SK-N-SH (cell line): ENCODE measurements at regions not wholly inside any gene's neighbourhood (a gene's known extent, or its start where the extent isn't known, plus 50 kb on each side); places are given as distances from the start of the nearest gene placed in this dataset.

Source experiments
- CTCF ChIA-PET: fragments of 300-600, 350-600 bp; formaldehyde crosslinking; extraction: SDS; loops from one replicate; lab custom pipeline; 2021; lab: Yijun Ruan, JAX
- POLR2A ChIA-PET: fragments of 350-600 bp; sonication (Branson Sonifier 250); formaldehyde crosslinking; extraction: SDS; loops from one replicate; lab custom pipeline; 2020; ENCODE audit warnings: antibody characterized with exemption, inconsistent platforms; lab: Yijun Ruan, JAX
- DNase-seq: peaks from one replicate; pipeline ENCODE4 v3.0.0; 2012
- H2AFZ ChIP-seq: fragments of 200-600 bp; sonication (generic); 2 replicates; pipeline ENCODE4 v1.8.1; 2016; ENCODE audit warnings: antibody characterized with exemption, mild to moderate bottlenecking, low read depth
- H3F3A ChIP-seq: fragments of 200-600 bp; sonication (generic); replicated peaks from 2 replicates; pipeline ENCODE3; 2016; ENCODE audit warnings: antibody characterized with exemption, mild to moderate bottlenecking; ENCODE audit not compliant: insufficient read depth
- H3K27ac ChIP-seq, 2 experiments: fragments of 200-500 bp in 1 of 2; fragments of 200-600 bp in 1 of 2; sonication (Bioruptor generic) in 1 of 2; sonication (generic), shearing (Covaris generic) in 1 of 2; 2 replicates each; pipeline versions ENCODE4 v1.5.1 to v1.6.1; 2014 to 2016; ENCODE audit warnings: low read depth in 2 of 2, inconsistent platforms in 1 of 2, low read length in 1 of 2, mild to moderate bottlenecking in 1 of 2, mixed read lengths in 1 of 2
- H3K27me3 ChIP-seq: fragments of 200-600 bp; sonication (generic), shearing (Covaris generic); 2 replicates; pipeline ENCODE4 v1.6.1; 2016; ENCODE audit warnings: mixed run types; ENCODE audit not compliant: insufficient read depth
- H3K36me3 ChIP-seq, 2 experiments: fragments of 200-500 bp in 1 of 2; fragments of 200-600 bp in 1 of 2; sonication (Bioruptor generic) in 1 of 2; sonication (generic) in 1 of 2; replicated peaks in 1 of 2; 2 replicates each; pipeline versions ENCODE3 to v1.5.1; 2014 to 2016; ENCODE audit warnings: low read length in 1 of 2, mild to moderate bottlenecking in 1 of 2; ENCODE audit not compliant: insufficient read depth in 2 of 2, control insufficient read depth in 1 of 2
- H3K4me1 ChIP-seq, 2 experiments: fragments of 200-500 bp in 1 of 2; fragments of 200-600 bp in 1 of 2; sonication (Bioruptor generic) in 1 of 2; sonication (generic), shearing (Covaris generic) in 1 of 2; 2 replicates each; pipeline versions ENCODE4 v1.5.1 to v1.6.1; 2014 to 2016; ENCODE audit warnings: low read depth in 1 of 2, low read length in 1 of 2, mixed run types in 1 of 2; ENCODE audit not compliant: insufficient read depth in 2 of 2, control insufficient read depth in 1 of 2
- H3K4me2 ChIP-seq: fragments of 200-600 bp; sonication (generic), shearing (Covaris generic); 2 replicates; pipeline ENCODE4 v1.6.1; 2017; ENCODE audit warnings: mixed run types
- H3K4me3 ChIP-seq, 2 experiments: fragments of 200-500 bp in 1 of 2; fragments of 200-600 bp in 1 of 2; sonication (Bioruptor generic) in 1 of 2; sonication (generic), shearing (Covaris generic) in 1 of 2; 2 replicates each; pipeline versions ENCODE4 v1.5.1 to v1.8.1; 2014 to 2016; ENCODE audit warnings: low read depth in 2 of 2, inconsistent platforms in 1 of 2, low read length in 1 of 2, mild to moderate bottlenecking in 1 of 2, mixed read lengths in 1 of 2, moderate library complexity in 1 of 2
- H3K79me2 ChIP-seq: fragments of 200-600 bp; sonication (generic); 2 replicates; pipeline ENCODE4 v1.8.1; 2017; ENCODE audit warnings: mild to moderate bottlenecking; ENCODE audit not compliant: insufficient read depth
- H3K9ac ChIP-seq: fragments of 200-600 bp; sonication (generic); 2 replicates; pipeline ENCODE4 v1.6.1; 2017; ENCODE audit warnings: mixed run types
- H3K9me2 ChIP-seq: fragments of 200-600 bp; sonication (generic); 2 replicates; pipeline ENCODE4 v1.6.1; 2017; ENCODE audit warnings: mixed run types
- H3K9me3 ChIP-seq: fragments of 200-600 bp; sonication (generic); 2 replicates; pipeline ENCODE4 v1.6.1; 2017; ENCODE audit warnings: mixed run types, mild to moderate bottlenecking, moderate library complexity
- H4K20me1 ChIP-seq: fragments of 200-600 bp; sonication (generic); 2 replicates; pipeline ENCODE4 v1.6.1; 2017; ENCODE audit warnings: mild to moderate bottlenecking, mixed run types; ENCODE audit not compliant: insufficient read depth
- CHD2 ChIP-seq: fragments of 150-350 bp; IDR thresholded peaks from 2 replicates; pipeline ENCODE4 v1.6.1; 2018; ENCODE audit warnings: low read length; ENCODE audit not compliant: partially characterized antibody
- CTCF ChIP-seq: fragments of 200-600 bp; sonication (generic); IDR thresholded peaks from 2 replicates; pipeline ENCODE4 v1.6.1; 2017; ENCODE audit warnings: antibody characterized with exemption, mild to moderate bottlenecking, moderate library complexity
- EP300 ChIP-seq, 2 experiments: IDR thresholded peaks; 2 replicates each; pipeline versions ENCODE4 v1.4.0 to v1.6.1; 2012; ENCODE audit warnings: borderline replicate concordance in 1 of 2, low read depth in 1 of 2, low read length in 1 of 2
- FOXJ3 ChIP-seq: sonication (generic); formaldehyde crosslinking; IDR thresholded peaks from 2 replicates; pipeline ENCODE4 v1.5.1; 2020; ENCODE audit warnings: mild to moderate bottlenecking, missing genetic modification reagents
- GABPA ChIP-seq: IDR thresholded peaks from 2 replicates; pipeline ENCODE4 v1.4.0; 2012; ENCODE audit warnings: low read depth, mild to moderate bottlenecking
- GATA2 ChIP-seq: sonication (generic); formaldehyde crosslinking; IDR thresholded peaks from 2 replicates; pipeline ENCODE4 v1.5.0; 2020; ENCODE audit warnings: mild to moderate bottlenecking, missing genetic modification reagents
- IRF3 ChIP-seq: fragments of 150-350 bp; IDR thresholded peaks from 2 replicates; pipeline ENCODE4 v1.6.1; 2016; ENCODE audit warnings: mild to moderate bottlenecking, low read depth, low read length
- MAX ChIP-seq: IDR thresholded peaks from 2 replicates; pipeline ENCODE4 v1.4.0; 2012; ENCODE audit warnings: low read depth
- MEF2A ChIP-seq: IDR thresholded peaks from 2 replicates; pipeline ENCODE4 v1.4.0; 2012; ENCODE audit warnings: low read depth, borderline replicate concordance
- NRF1 ChIP-seq: IDR thresholded peaks from 2 replicates; pipeline ENCODE4 v1.6.1; 2012; ENCODE audit warnings: low read depth, mild to moderate bottlenecking, low read length
- PBX3 ChIP-seq: IDR thresholded peaks from 2 replicates; pipeline ENCODE4; 2012
- POLR2AphosphoS5 ChIP-seq: IDR thresholded peaks from 2 replicates; pipeline ENCODE4 v1.6.1; 2012; ENCODE audit warnings: low read depth, low read length
- RAD21 ChIP-seq: IDR thresholded peaks from 2 replicates; pipeline ENCODE4 v1.6.1; 2012; ENCODE audit warnings: mild to moderate bottlenecking, low read length
- RCOR1 ChIP-seq: fragments of 150-350 bp; IDR thresholded peaks from 2 replicates; pipeline ENCODE4 v1.6.1; 2017; ENCODE audit warnings: antibody characterized with exemption, low read length
- RXRA ChIP-seq: IDR thresholded peaks from 2 replicates; pipeline ENCODE4 v1.4.0; 2012; ENCODE audit warnings: low read depth, mild to moderate bottlenecking, borderline replicate concordance
- SIN3A ChIP-seq: IDR thresholded peaks from 2 replicates; pipeline ENCODE4 v1.6.1; 2012; ENCODE audit warnings: low read depth, mild to moderate bottlenecking, low read length, moderate library complexity, borderline replicate concordance
- SMC3 ChIP-seq: IDR thresholded peaks from 2 replicates; pipeline ENCODE4 v1.6.1; 2012; ENCODE audit warnings: low read depth, low read length, improper control_type of control experiment
- TCF12 ChIP-seq: IDR thresholded peaks from 2 replicates; pipeline ENCODE4 v1.4.0; 2012
- USF1 ChIP-seq: IDR thresholded peaks from 2 replicates; pipeline ENCODE4 v1.4.0; 2012; ENCODE audit warnings: low read depth, borderline replicate concordance
- USF2 ChIP-seq: fragments of 150-350 bp; IDR thresholded peaks from 2 replicates; pipeline ENCODE4 v1.6.1; 2017; ENCODE audit warnings: antibody characterized with exemption, low read length, low read depth, borderline replicate concordance
- WGBS: methylation state at CpG from one replicate; pipeline ENCODE4 v1.1.6; 2017; ENCODE audit warnings: low lambda C conversion rate; 5-methylcytosine and 5-hydroxymethylcytosine counted together

GRCh38 chr6:76837564-76837963 lies 625.7 kb downstream of the HTR1B start:
- ChIA-PET CTCF (interaction anchor here (1.0 to 1.8 kb wide), 2 partner anchors 24 to 903 kb away, joined by 3 to 4 read pairs; no protein-coding TSS in a partner anchor), POLR2A (no interaction called here)
- under 1% methylated on average over 5 of the region's 5 CpGs for WGBS
- Histone ChIP-seq H3K4me2 (no peak overlapping the region), H3K4me1 (no peaks in the 10 kb centered on the region; a peak in 1 of 4 replicates), H3K27me3 (no peaks in the 10 kb centered on the region), H3K27ac (no peak overlapping the region), H3K9me3 (no peaks in the 10 kb centered on the region), H3F3A (no peaks in the 10 kb centered on the region), H3K36me3 (no peaks in the 10 kb centered on the region), H4K20me1 (no peaks in the 10 kb centered on the region), H3K79me2 (no peaks in the 10 kb centered on the region), H3K9me2 (no peaks in the 10 kb centered on the region), H3K4me3 (no peak overlapping the region), H2AFZ (no peak overlapping the region), H3K9ac (no peak overlapping the region)
- no peak for TF ChIP-seq RXRA
- no peak for TF ChIP-seq FOXJ3 (CRISPR knock-in tag)
- no peak for TF ChIP-seq RAD21
- no peak for TF ChIP-seq RCOR1
- TF ChIP-seq USF1 = no peak
- no peak for TF ChIP-seq TCF12
- no peak for TF ChIP-seq IRF3
- no peak for TF ChIP-seq SIN3A
- TF ChIP-seq POLR2AphosphoS5 = no peak
- TF ChIP-seq CHD2 = no peak
- no peak for TF ChIP-seq PBX3
- no peak for TF ChIP-seq NRF1
- no peak for TF ChIP-seq USF2
- TF ChIP-seq GABPA = no peak
- TF ChIP-seq GATA2 = no peak
- no peak for TF ChIP-seq SMC3
- no peak for DNase-seq

GRCh38 chr6:76835695-76836094 lies 627.6 kb downstream of the HTR1B start:
- no peak overlapping the region for H3K9ac ChIP-seq
- no peak overlapping the region for H2AFZ ChIP-seq
- POLR2A ChIA-PET = no interaction called here
- no peaks in the 10 kb centered on the region for H3K9me3 ChIP-seq
- H3F3A ChIP-seq = no peaks in the 10 kb centered on the region
- no peaks in the 10 kb centered on the region for H4K20me1 ChIP-seq
- no peak overlapping the region for H3K4me3 ChIP-seq
- no peak for DNase-seq
- no peaks in the 10 kb centered on the region for H3K9me2 ChIP-seq
- no peaks in the 10 kb centered on the region; a peak in 1 of 4 replicates for H3K4me1 ChIP-seq
- no peaks in the 10 kb centered on the region for H3K27me3 ChIP-seq
- H3K36me3 ChIP-seq = no peaks in the 10 kb centered on the region
- H3K4me2 ChIP-seq = no peak overlapping the region
- CTCF ChIA-PET = no interaction called here
- 2% methylated on average over 1 of the region's 1 CpG for WGBS
- no peaks in the 10 kb centered on the region for H3K79me2 ChIP-seq
- H3K27ac ChIP-seq = no peak overlapping the region
- TF ChIP-seq IRF3 = no peak
- no peak for TF ChIP-seq CTCF
- TF ChIP-seq EP300 (IDR thresholded peaks at IDR 0.05; ENCODE audit: borderline replicate concordance in 1 of 2, low read depth in 1 of 2, low read length in 1 of 2) = no peak
- no peak for TF ChIP-seq RXRA
- TF ChIP-seq TCF12 = no peak
- no peak for TF ChIP-seq USF2
- TF ChIP-seq MEF2A = no peak
- no peak for TF ChIP-seq MAX
